Hepatocyte (in vitro differentiated cells): ENCODE measurements at regions not wholly inside any gene's neighbourhood (a gene's known extent, or its start where the extent isn't known, plus 50 kb on each side); places are given as distances from the start of the nearest gene placed in this dataset.

Experiments used
- DNase-seq: peaks from one replicate; pipeline ENCODE4 v3.0.0-alpha.2; 2016; ENCODE audit warnings: low spot score
- H2AFZ ChIP-seq: fragments of 200-600 bp; sonication (generic); 2 replicates; pipeline ENCODE4 v1.6.0; 2016; ENCODE audit warnings: antibody characterized with exemption, mild to moderate bottlenecking
- H3K27ac ChIP-seq: fragments of 200-600 bp; sonication (generic); 2 replicates; pipeline ENCODE4 v1.5.1; 2016; ENCODE audit warnings: mild to moderate bottlenecking
- H3K27me3 ChIP-seq: fragments of 200-600 bp; sonication (generic); 2 replicates; pipeline ENCODE4 v1.6.1; 2016
- H3K36me3 ChIP-seq: fragments of 200-600 bp; sonication (generic); replicated peaks from 2 replicates; pipeline ENCODE4 v1.5.1; 2016; ENCODE audit warnings: low read depth; ENCODE audit not compliant: insufficient read depth
- H3K4me1 ChIP-seq: fragments of 200-600 bp; sonication (generic); 2 replicates; pipeline ENCODE4 v1.5.1; 2016; ENCODE audit warnings: mild to moderate bottlenecking, moderate library complexity; ENCODE audit not compliant: insufficient read depth
- H3K4me2 ChIP-seq: fragments of 200-600 bp; sonication (generic); 2 replicates; pipeline ENCODE4 v1.6.0; 2016
- H3K4me3 ChIP-seq: fragments of 200-600 bp; sonication (generic); 2 replicates; pipeline ENCODE4 v1.5.1; 2016; ENCODE audit warnings: mild to moderate bottlenecking
- H3K79me2 ChIP-seq: fragments of 200-600 bp; sonication (generic); 2 replicates; pipeline ENCODE4 v1.6.0; 2017; ENCODE audit warnings: mild to moderate bottlenecking
- H3K9me2 ChIP-seq: fragments of 200-600 bp; sonication (generic); replicated peaks from 2 replicates; pipeline ENCODE4 v1.6.0; 2017; ENCODE audit warnings: mild to moderate bottlenecking; ENCODE audit not compliant: insufficient read depth
- H3K9me3 ChIP-seq: fragments of 200-600 bp; sonication (generic); 2 replicates; pipeline ENCODE4 v1.5.1; 2016; ENCODE audit warnings: low read depth, mild to moderate bottlenecking
- H4K20me1 ChIP-seq: fragments of 200-600 bp; sonication (generic); 2 replicates; pipeline ENCODE4 v1.6.0; 2016; ENCODE audit warnings: mild to moderate bottlenecking; ENCODE audit not compliant: insufficient read depth, poor library complexity, severe bottlenecking
- CTCF ChIP-seq: fragments of 200-600 bp; sonication (generic); IDR thresholded peaks from 2 replicates; pipeline ENCODE4 v1.5.1; 2016; ENCODE audit warnings: antibody characterized with exemption, mild to moderate bottlenecking; ENCODE audit not compliant: poor library complexity
- EZH2 ChIP-seq: fragments of 200-600 bp; sonication (generic); IDR thresholded peaks from 2 replicates; pipeline ENCODE4 v1.6.1; 2016; ENCODE audit warnings: antibody characterized with exemption, mild to moderate bottlenecking, borderline replicate concordance
- EZH2phosphoT487 ChIP-seq: fragments of 200-600 bp; sonication (generic); IDR thresholded peaks from one replicate; pipeline ENCODE4 v1.6.1; 2018; ENCODE audit warnings: antibody characterized with exemption, mild to moderate bottlenecking, low read depth, moderate library complexity; ENCODE audit not compliant: unreplicated experiment, severe bottlenecking
- WGBS: methylation state at CpG from one replicate; pipeline ENCODE4 v1.1.6; 2016; ENCODE audit warnings: low lambda C conversion rate; ENCODE audit errors: missing lambda C conversion rate; 5-methylcytosine and 5-hydroxymethylcytosine counted together

- TF ChIP-seq EZH2phosphoT487 (no peak), CTCF (no peak), EZH2 (no peak)
- 95% methylated on average over 3 of the region's 3 CpGs for WGBS
- Histone ChIP-seq H2AFZ (no peak overlapping the region), H3K36me3 (no peaks in the 10 kb centered on the region), H3K4me3 (no peak overlapping the region), H3K9me3 (no peaks in the 10 kb centered on the region), H3K4me2 (no peak overlapping the region), H4K20me1 (no peaks in the 10 kb centered on the region), H3K79me2 (no peaks in the 10 kb centered on the region), H3K9me2 (no peaks in the 10 kb centered on the region), H3K4me1 (no peaks in the 10 kb centered on the region), H3K27ac (no peak overlapping the region), H3K27me3 (no peaks in the 10 kb centered on the region)
- DNase-seq, result no peak
Observed at GRCh38 chr15:98232761-98233160, 272.3 kb downstream of the ARRDC4 start.

GRCh38 chr15:98233873-98234272 is 273.4 kb downstream of the ARRDC4 start:
- H3K4me3 ChIP-seq, result no peak overlapping the region
- no peaks in the 10 kb centered on the region for H3K27me3 ChIP-seq
- no peak overlapping the region for H3K4me2 ChIP-seq
- TF ChIP-seq EZH2phosphoT487 (no peak), CTCF (no peak), EZH2 (no peak)
- 92% methylated on average over 2 of the region's 2 CpGs for WGBS
- no peaks in the 10 kb centered on the region for H3K4me1 ChIP-seq
- no peaks in the 10 kb centered on the region for H3K36me3 ChIP-seq
- H4K20me1 ChIP-seq, result no peaks in the 10 kb centered on the region
- no peak overlapping the region for H2AFZ ChIP-seq
- no peak for DNase-seq
- no peak overlapping the region for H3K27ac ChIP-seq
- H3K9me2 ChIP-seq, result no peaks in the 10 kb centered on the region
- H3K9me3 ChIP-seq, result no peaks in the 10 kb centered on the region
- no peaks in the 10 kb centered on the region for H3K79me2 ChIP-seq

GRCh38 chr15:98240303-98240702 is 279.8 kb downstream of the ARRDC4 start:
- no peaks in the 10 kb centered on the region for H3K9me3 ChIP-seq
- WGBS, result no CpG with 5 or more reads among the region's 1 CpG
- TF ChIP-seq EZH2 (no peak), CTCF (no peak), EZH2phosphoT487 (no peak)
- no peak overlapping the region for H3K4me3 ChIP-seq
- H3K36me3 ChIP-seq, result no peaks in the 10 kb centered on the region
- no peaks in the 10 kb centered on the region for H3K4me1 ChIP-seq
- no peaks in the 10 kb centered on the region for H3K79me2 ChIP-seq
- H2AFZ ChIP-seq, result no peak overlapping the region
- DNase-seq, result no peak
- no peaks in the 10 kb centered on the region for H3K27me3 ChIP-seq
- H3K27ac ChIP-seq, result no peak overlapping the region
- no peak overlapping the region for H3K4me2 ChIP-seq
- no peaks in the 10 kb centered on the region for H4K20me1 ChIP-seq
- no peaks in the 10 kb centered on the region for H3K9me2 ChIP-seq

GRCh38 chr15:98241032-98241554 is 280.6 kb downstream of the ARRDC4 start:
- no peak overlapping the region for H3K27ac ChIP-seq
- H4K20me1 ChIP-seq, result no peaks in the 10 kb centered on the region
- no peak for TF ChIP-seq EZH2
- no peak for TF ChIP-seq CTCF
- TF ChIP-seq EZH2phosphoT487, result no peak
- 64% methylated on average over 3 of the region's 3 CpGs for WGBS
- no peaks in the 10 kb centered on the region for H3K4me1 ChIP-seq
- H3K36me3 ChIP-seq, result no peaks in the 10 kb centered on the region
- H3K4me3 ChIP-seq, result no peak overlapping the region
- no peak for DNase-seq
- no peak overlapping the region for H3K4me2 ChIP-seq
- H3K9me3 ChIP-seq, result no peaks in the 10 kb centered on the region
- no peaks in the 10 kb centered on the region for H3K79me2 ChIP-seq
- no peak overlapping the region for H2AFZ ChIP-seq
- H3K27me3 ChIP-seq, result no peaks in the 10 kb centered on the region
- no peaks in the 10 kb centered on the region for H3K9me2 ChIP-seq
